HCT116 (cell line): ENCODE measurements at regions not wholly inside any gene's neighbourhood (a gene's known extent, or its start where the extent isn't known, plus 50 kb on each side); places are given as distances from the start of the nearest gene placed in this dataset.

Experiments
- ATAC-seq: fragments of 200-7000 bp; cut with Tn5 transposase; 2 replicates; pipeline ENCODE4 v1.9.1; 2020; ENCODE audit warnings: mild to moderate bottlenecking, moderate library complexity
- BruUV-seq: library from RNA; stranded (reverse); fragments of 400-500 nt; replicated peaks from 2 replicates; lab custom pipeline; 2021; lab: Mats Ljungman, UMichigan
- CTCF ChIA-PET: fragments of 300-600 bp; sonication (Branson Sonifier 250); formaldehyde crosslinking; loops from one replicate; lab custom pipeline; 2021; ENCODE audit warnings: antibody characterized with exemption; lab: Charles Lee
- POLR2A ChIA-PET: fragments of 300-600, 350-600 bp; sonication (Branson Sonifier 250); formaldehyde crosslinking; loops from one replicate; lab custom pipeline; 2021; ENCODE audit warnings: antibody characterized with exemption; lab: Charles Lee
- RAD21 ChIA-PET, 2 experiments: fragments of 300-600 bp; sonication (Branson Sonifier 250); formaldehyde crosslinking; loops; one replicate each; lab custom pipeline; 2023; ENCODE audit warnings: low total read pairs in 2 of 2; ENCODE audit not compliant: uncharacterized antibody in 2 of 2, unreplicated experiment in 2 of 2, low non-redundant PET in 1 of 2; lab: Charles Lee
- DNase-seq: peaks from one replicate; pipeline ENCODE4 v3.0.0-alpha.2; 2010; ENCODE audit warnings: low read depth, low spot score
- H2AFZ ChIP-seq: fragments of 200-600 bp; shearing (Covaris generic), sonication (generic); 2 replicates; pipeline ENCODE4 v1.6.1; 2017; ENCODE audit warnings: low read depth, mixed run types, mixed read lengths, antibody characterized with exemption, low read length; ENCODE audit not compliant: poor library complexity, severe bottlenecking
- H3K27ac ChIP-seq: 2 replicates; pipeline ENCODE4 v1.5.1; 2012; ENCODE audit warnings: low read depth, low read length
- H3K27me3 ChIP-seq: fragments of 200-600 bp; sonication (generic); 2 replicates; pipeline ENCODE4 v1.6.1; 2016; ENCODE audit warnings: mixed run types, low read length, mixed read lengths; ENCODE audit not compliant: insufficient read depth
- H3K36me3 ChIP-seq, 2 experiments: fragments of 200-500 bp in 1 of 2; fragments of 200-600 bp in 1 of 2; sonication (Bioruptor generic) in 1 of 2; sonication (generic) in 1 of 2; 2 replicates each; pipeline versions ENCODE4 v1.5.1 to v1.6.1; 2014 to 2016; ENCODE audit warnings: low read length in 2 of 2, inconsistent platforms in 1 of 2, mixed read lengths in 1 of 2, mixed run types in 1 of 2; ENCODE audit not compliant: insufficient read depth in 2 of 2, control insufficient read depth in 1 of 2
- H3K4me1 ChIP-seq, 2 experiments: fragments of 200-600 bp in 1 of 2; sonication (generic) in 1 of 2; 2 replicates each; pipeline versions ENCODE4 v1.5.1 to v1.6.1; 2012 to 2017; ENCODE audit warnings: low read length in 2 of 2, inconsistent platforms in 1 of 2, mild to moderate bottlenecking in 1 of 2, mixed read lengths in 1 of 2, mixed run types in 1 of 2, moderate library complexity in 1 of 2; ENCODE audit not compliant: insufficient read depth in 2 of 2, control insufficient read depth in 1 of 2
- H3K4me2 ChIP-seq: fragments of 200-600 bp; sonication (generic); 2 replicates; pipeline ENCODE4 v1.6.1; 2017; ENCODE audit warnings: mixed run types, low read length, mixed read lengths
- H3K4me3 ChIP-seq, 2 experiments: fragments of 200-600 bp in 1 of 2; sonication (generic) in 1 of 2; replicated peaks in 1 of 2; 2 replicates each; pipeline ENCODE4 v1.5.1; 2011 to 2016; ENCODE audit warnings: low read length in 2 of 2, control low read depth in 1 of 2, low read depth in 1 of 2, mild to moderate bottlenecking in 1 of 2, mixed read lengths in 1 of 2, mixed run types in 1 of 2
- H3K79me2 ChIP-seq: fragments of 200-600 bp; sonication (generic); 2 replicates; pipeline ENCODE4 v1.6.1; 2017; ENCODE audit warnings: mild to moderate bottlenecking, mixed run types, low read length, moderate library complexity, mixed read lengths; ENCODE audit not compliant: insufficient read depth
- H3K9ac ChIP-seq: fragments of 200-600 bp; sonication (generic); 2 replicates; pipeline ENCODE4 v1.6.1; 2016; ENCODE audit warnings: low read length, mixed read lengths
- H3K9me2 ChIP-seq: fragments of 200-600 bp; sonication (generic), shearing (Covaris generic); 2 replicates; pipeline ENCODE4 v1.6.1; 2017; ENCODE audit warnings: mixed run types, mild to moderate bottlenecking, moderate library complexity; ENCODE audit not compliant: insufficient read depth
- H3K9me3 ChIP-seq, 2 experiments: fragments of 200-500 bp in 1 of 2; fragments of 200-600 bp in 1 of 2; sonication (Bioruptor generic) in 1 of 2; sonication (generic) in 1 of 2; 2 replicates each; pipeline ENCODE4 v1.6.1; 2014 to 2017; ENCODE audit warnings: low read length in 2 of 2, mixed read lengths in 2 of 2, inconsistent platforms in 1 of 2, low read depth in 1 of 2, mild to moderate bottlenecking in 1 of 2, mixed run types in 1 of 2, moderate library complexity in 1 of 2; ENCODE audit not compliant: control insufficient read depth in 1 of 2, insufficient read depth in 1 of 2
- H4K20me1 ChIP-seq: fragments of 200-600 bp; sonication (generic), shearing (Covaris generic); 2 replicates; pipeline ENCODE4 v1.6.1; 2017; ENCODE audit warnings: mixed run types, mild to moderate bottlenecking, moderate library complexity; ENCODE audit not compliant: insufficient read depth
- CBX3 ChIP-seq: IDR thresholded peaks from 2 replicates; pipeline ENCODE4 v1.6.1; 2012; ENCODE audit warnings: low read depth
- EGR1 ChIP-seq: IDR thresholded peaks from 2 replicates; pipeline ENCODE4 v1.6.1; 2012; ENCODE audit warnings: low read depth
- ELF1 ChIP-seq: IDR thresholded peaks from 2 replicates; pipeline ENCODE4 v1.6.1; 2012; ENCODE audit warnings: low read depth, borderline replicate concordance
- EZH2 ChIP-seq: fragments of 200-600 bp; sonication (generic); IDR thresholded peaks from 2 replicates; pipeline ENCODE4 v1.6.1; 2017; ENCODE audit warnings: antibody characterized with exemption, mixed run types
- EZH2phosphoT487 ChIP-seq: fragments of 200-600 bp; IDR thresholded peaks from 2 replicates; pipeline ENCODE4 v1.6.1; 2018; ENCODE audit warnings: antibody characterized with exemption, borderline replicate concordance
- JUND ChIP-seq: IDR thresholded peaks from 2 replicates; pipeline ENCODE4 v1.6.1; 2012
- POLR2A ChIP-seq: IDR thresholded peaks from 2 replicates; pipeline ENCODE4 v1.7.0; 2011; ENCODE audit warnings: borderline replicate concordance; ENCODE audit not compliant: insufficient read depth, insufficient read length; ENCODE audit errors: extremely low read depth
- POLR2AphosphoS5 ChIP-seq: IDR thresholded peaks from 2 replicates; pipeline ENCODE4 v1.6.1; 2011; ENCODE audit warnings: mild to moderate bottlenecking, low read depth, low read length, moderate library complexity
- RAD21 ChIP-seq: IDR thresholded peaks from 2 replicates; pipeline ENCODE4 v1.6.1; 2012; ENCODE audit warnings: low read depth, mild to moderate bottlenecking
- SIN3A ChIP-seq: IDR thresholded peaks from 2 replicates; pipeline ENCODE4 v1.6.1; 2012; ENCODE audit warnings: low read depth
- SP1 ChIP-seq: IDR thresholded peaks from 2 replicates; pipeline ENCODE4 v1.6.1; 2012; ENCODE audit warnings: low read depth
- SRF ChIP-seq: IDR thresholded peaks from 2 replicates; pipeline ENCODE4 v1.6.1; 2012; ENCODE audit warnings: low read depth
- YY1 ChIP-seq: IDR thresholded peaks from 2 replicates; pipeline ENCODE4 v1.6.1; 2011; ENCODE audit warnings: low read length, low read depth, moderate library complexity, mild to moderate bottlenecking; ENCODE audit not compliant: insufficient replicate concordance; ENCODE audit errors: extremely low read depth
- ZBTB33 ChIP-seq: IDR thresholded peaks from 2 replicates; pipeline ENCODE4 v1.6.1; 2011; ENCODE audit warnings: mild to moderate bottlenecking, low read length, moderate library complexity; ENCODE audit not compliant: insufficient replicate concordance; ENCODE audit errors: extremely low read depth
- ZFX ChIP-seq: fragments of 450-650 bp; IDR thresholded peaks from 2 replicates; pipeline ENCODE4 v1.6.1; 2017
- intact Hi-C: fragments of 100-400 bp; cut with micrococcal nuclease; formaldehyde crosslinking; loops from 2 replicates; pipeline ENCODE4 v1.10.0; 2022
- TF ChIP-seq, protein P1 (sequence below): IDR thresholded peaks from 2 replicates; pipeline ENCODE4 v1.6.1; 2012; ENCODE audit warnings: low read depth

GRCh38 chr4:59630235-59630634 is 1569.9 kb upstream of the ADGRL3 start:
- Histone ChIP-seq H3K27ac (no peak overlapping the region), H3K9me2 (no peaks in the 10 kb centered on the region), H3K36me3 (no peaks in the 10 kb centered on the region), H3K9me3 (peaks cover 6 to 23% of the 10 kb centered on the region in 2 experiments; a peak in 2 of 4 replicates), H3K4me3 (no peak overlapping the region), H3K4me2 (no peak overlapping the region), H2AFZ (no peak overlapping the region), H3K9ac (no peak overlapping the region), H3K4me1 (no peaks in the 10 kb centered on the region), H4K20me1 (no peaks in the 10 kb centered on the region), H3K79me2 (no peaks in the 10 kb centered on the region), H3K27me3 (no peaks in the 10 kb centered on the region)
- intact Hi-C loops = no loop called here
- ChIA-PET RAD21 (no interaction called here), CTCF (no interaction called here), POLR2A (no interaction called here)
- DNase-seq (no peak), ATAC-seq (no peak)
- TF ChIP-seq SP1 = no peak
- no peak for TF ChIP-seq YY1
- TF ChIP-seq POLR2A = no peak
- no peak for TF ChIP-seq RAD21
- no peak for TF ChIP-seq ZBTB33
- TF ChIP-seq EGR1 = no peak
- no peak for TF ChIP-seq SIN3A
- no peak for TF ChIP-seq CBX3
- TF ChIP-seq EZH2phosphoT487 = no peak
- TF ChIP-seq, protein P1, sequence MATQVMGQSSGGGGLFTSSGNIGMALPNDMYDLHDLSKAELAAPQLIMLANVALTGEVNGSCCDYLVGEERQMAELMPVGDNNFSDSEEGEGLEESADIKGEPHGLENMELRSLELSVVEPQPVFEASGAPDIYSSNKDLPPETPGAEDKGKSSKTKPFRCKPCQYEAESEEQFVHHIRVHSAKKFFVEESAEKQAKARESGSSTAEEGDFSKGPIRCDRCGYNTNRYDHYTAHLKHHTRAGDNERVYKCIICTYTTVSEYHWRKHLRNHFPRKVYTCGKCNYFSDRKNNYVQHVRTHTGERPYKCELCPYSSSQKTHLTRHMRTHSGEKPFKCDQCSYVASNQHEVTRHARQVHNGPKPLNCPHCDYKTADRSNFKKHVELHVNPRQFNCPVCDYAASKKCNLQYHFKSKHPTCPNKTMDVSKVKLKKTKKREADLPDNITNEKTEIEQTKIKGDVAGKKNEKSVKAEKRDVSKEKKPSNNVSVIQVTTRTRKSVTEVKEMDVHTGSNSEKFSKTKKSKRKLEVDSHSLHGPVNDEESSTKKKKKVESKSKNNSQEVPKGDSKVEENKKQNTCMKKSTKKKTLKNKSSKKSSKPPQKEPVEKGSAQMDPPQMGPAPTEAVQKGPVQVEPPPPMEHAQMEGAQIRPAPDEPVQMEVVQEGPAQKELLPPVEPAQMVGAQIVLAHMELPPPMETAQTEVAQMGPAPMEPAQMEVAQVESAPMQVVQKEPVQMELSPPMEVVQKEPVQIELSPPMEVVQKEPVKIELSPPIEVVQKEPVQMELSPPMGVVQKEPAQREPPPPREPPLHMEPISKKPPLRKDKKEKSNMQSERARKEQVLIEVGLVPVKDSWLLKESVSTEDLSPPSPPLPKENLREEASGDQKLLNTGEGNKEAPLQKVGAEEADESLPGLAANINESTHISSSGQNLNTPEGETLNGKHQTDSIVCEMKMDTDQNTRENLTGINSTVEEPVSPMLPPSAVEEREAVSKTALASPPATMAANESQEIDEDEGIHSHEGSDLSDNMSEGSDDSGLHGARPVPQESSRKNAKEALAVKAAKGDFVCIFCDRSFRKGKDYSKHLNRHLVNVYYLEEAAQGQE = no peak
- no peak for TF ChIP-seq EZH2
- no peak for TF ChIP-seq JUND
- no peak for TF ChIP-seq SRF
- no peak for TF ChIP-seq POLR2AphosphoS5
- no peak for TF ChIP-seq ZFX
- TF ChIP-seq ELF1 = no peak
- BruUV-seq = no TSS peak
